ENCODE measurements at regions not wholly inside any gene's neighbourhood (a gene's known extent, or its start where the extent isn't known, plus 50 kb on each side); places are given as distances from the start of the nearest gene placed in this dataset.

- H3K27ac ChIP-seq (ENCODE audit: low read depth, low read length) = no peak overlapping the region
- no peaks in the 10 kb centered on the region for H3K36me3 ChIP-seq (ENCODE audit: control insufficient read depth in 2 of 3, insufficient read depth in 3 of 3, low read length in 3 of 3)
- H3K4me1 ChIP-seq (ENCODE audit: control insufficient read depth in 2 of 2, insufficient read depth in 2 of 2, low read length in 2 of 2) = no peaks in the 10 kb centered on the region
- POLR2A ChIA-PET = no interaction called here
- CTCF ChIA-PET = interaction anchor here (0.5 kb wide), 1 partner anchor 24 kb away, joined by 3 read pairs; no protein-coding TSS in a partner anchor
- no peaks in the 10 kb centered on the region for H3K9me3 ChIP-seq (ENCODE audit: control insufficient read depth in 2 of 3, low read length in 3 of 3)
- intact Hi-C loops (cut with micrococcal nuclease) = no loop called here
- H3K36me3 Mint-ChIP-seq = peaks cover 0 to 9% (median 3%) of the 10 kb centered on the region in 5 donors
- peaks cover 0 to 3% (median 0%) of the 10 kb centered on the region in 5 donors for H3K27me3 Mint-ChIP-seq
- DNase-seq (no peak), ATAC-seq (no peak)
- no peak overlapping the region for H3K4me3 Mint-ChIP-seq
- H3K4me1 Mint-ChIP-seq = peaks cover 5 to 10% (median 6%) of the 10 kb centered on the region in 7 donors
- peaks cover 0 to 3% (median 0%) of the 10 kb centered on the region in 11 donors for H3K9me3 Mint-ChIP-seq
- no peak overlapping the region for H3K4me3 ChIP-seq (ENCODE audit: low read length)
- H3K27ac Mint-ChIP-seq = no peak overlapping the region
- H3K27me3 ChIP-seq (ENCODE audit: control insufficient read depth in 2 of 2, insufficient read depth in 2 of 2, low read length in 2 of 2) = no peaks in the 10 kb centered on the region
Measured at GRCh38 chr6:147061252-147061651, 143.0 kb upstream of the STXBP5 start.

- Mint-ChIP-seq H3K4me3 (no peak overlapping the region), H3K4me1 (peaks cover 5 to 10% (median 6%) of the 10 kb centered on the region in 7 donors), H3K9me3 (peaks cover 0 to 5% (median 0%) of the 10 kb centered on the region in 11 donors), H3K36me3 (peaks cover 0 to 11% (median 3%) of the 10 kb centered on the region in 5 donors), H3K27me3 (peaks cover 0 to 3% (median 0%) of the 10 kb centered on the region in 5 donors), H3K27ac (no peak overlapping the region)
- CTCF ChIA-PET = no interaction called here
- Histone ChIP-seq H3K36me3 (ENCODE audit: control insufficient read depth in 2 of 3, insufficient read depth in 3 of 3, low read length in 3 of 3) (no peaks in the 10 kb centered on the region), H3K27me3 (ENCODE audit: control insufficient read depth in 2 of 2, insufficient read depth in 2 of 2, low read length in 2 of 2) (no peaks in the 10 kb centered on the region), H3K9me3 (ENCODE audit: control insufficient read depth in 2 of 3, low read length in 3 of 3) (no peaks in the 10 kb centered on the region), H3K27ac (ENCODE audit: low read depth, low read length) (no peak overlapping the region), H3K4me3 (ENCODE audit: low read length) (no peak overlapping the region), H3K4me1 (ENCODE audit: control insufficient read depth in 2 of 2, insufficient read depth in 2 of 2, low read length in 2 of 2) (no peaks in the 10 kb centered on the region)
- no peak for ATAC-seq
- intact Hi-C loops (cut with micrococcal nuclease) = no loop called here
- POLR2A ChIA-PET = no interaction called here
- no peak for DNase-seq
Measured at GRCh38 chr6:147063469-147064031, 140.7 kb upstream of the STXBP5 start.

- H3K27me3 ChIP-seq (ENCODE audit: control insufficient read depth in 2 of 2, insufficient read depth in 2 of 2, low read length in 2 of 2) = no peaks in the 10 kb centered on the region
- no peaks in the 10 kb centered on the region for H3K4me1 ChIP-seq (ENCODE audit: control insufficient read depth in 2 of 2, insufficient read depth in 2 of 2, low read length in 2 of 2)
- ChIA-PET POLR2A (no interaction called here), CTCF (no interaction called here)
- no peak for DNase-seq
- H3K9me3 ChIP-seq (ENCODE audit: control insufficient read depth in 2 of 3, low read length in 3 of 3) = no peaks in the 10 kb centered on the region
- intact Hi-C loops (cut with micrococcal nuclease) = no loop called here
- H3K4me3 Mint-ChIP-seq = no peak overlapping the region
- H3K4me1 Mint-ChIP-seq = peaks cover 5 to 10% (median 6%) of the 10 kb centered on the region in 7 donors
- H3K36me3 Mint-ChIP-seq = peaks cover 5 to 21% (median 9%) of the 10 kb centered on the region in 5 donors
- H3K9me3 Mint-ChIP-seq = peaks cover 0 to 14% (median 8%) of the 10 kb centered on the region in 11 donors
- no peaks in the 10 kb centered on the region for H3K36me3 ChIP-seq (ENCODE audit: control insufficient read depth in 2 of 3, insufficient read depth in 3 of 3, low read length in 3 of 3)
- peaks cover 0 to 3% (median 0%) of the 10 kb centered on the region in 5 donors for H3K27me3 Mint-ChIP-seq
- no peak overlapping the region for H3K27ac ChIP-seq (ENCODE audit: low read depth, low read length)
- H3K27ac Mint-ChIP-seq = no peak overlapping the region
- H3K4me3 ChIP-seq (ENCODE audit: low read length) = no peak overlapping the region
- no peak for ATAC-seq
Measured at GRCh38 chr6:147065786-147066185, 138.4 kb upstream of the STXBP5 start.

- Histone ChIP-seq H3K27me3 (ENCODE audit: control insufficient read depth in 2 of 2, insufficient read depth in 2 of 2, low read length in 2 of 2) (no peaks in the 10 kb centered on the region), H3K4me1 (ENCODE audit: control insufficient read depth in 2 of 2, insufficient read depth in 2 of 2, low read length in 2 of 2) (no peaks in the 10 kb centered on the region), H3K9me3 (ENCODE audit: control insufficient read depth in 2 of 3, low read length in 3 of 3) (no peaks in the 10 kb centered on the region), H3K36me3 (ENCODE audit: control insufficient read depth in 2 of 3, insufficient read depth in 3 of 3, low read length in 3 of 3) (no peaks in the 10 kb centered on the region), H3K4me3 (ENCODE audit: low read length) (no peak overlapping the region), H3K27ac (ENCODE audit: low read depth, low read length) (no peak overlapping the region)
- DNase-seq (no peak), ATAC-seq (no peak)
- Mint-ChIP-seq H3K4me1 (peaks cover 5 to 10% (median 6%) of the 10 kb centered on the region in 7 donors), H3K27ac (no peak overlapping the region), H3K36me3 (peaks cover 5 to 21% (median 9%) of the 10 kb centered on the region in 5 donors), H3K27me3 (peaks cover 0 to 3% (median 0%) of the 10 kb centered on the region in 5 donors), H3K9me3 (peaks cover 0 to 14% (median 9%) of the 10 kb centered on the region in 11 donors), H3K4me3 (no peak overlapping the region)
- intact Hi-C loops (cut with micrococcal nuclease) = no loop called here
- POLR2A ChIA-PET = no interaction called here
- CTCF ChIA-PET = no interaction called here
Measured at GRCh38 chr6:147067184-147067583, 137.0 kb upstream of the STXBP5 start.

GRCh38 chr6:147071776-147072175, 132.4 kb upstream of the STXBP5 start:
- Histone ChIP-seq H3K36me3 (ENCODE audit: control insufficient read depth in 2 of 3, insufficient read depth in 3 of 3, low read length in 3 of 3) (no peaks in the 10 kb centered on the region), H3K9me3 (ENCODE audit: control insufficient read depth in 2 of 3, low read length in 3 of 3) (no peaks in the 10 kb centered on the region), H3K4me3 (ENCODE audit: low read length) (no peak overlapping the region), H3K27me3 (ENCODE audit: control insufficient read depth in 2 of 2, insufficient read depth in 2 of 2, low read length in 2 of 2) (no peaks in the 10 kb centered on the region), H3K4me1 (ENCODE audit: control insufficient read depth in 2 of 2, insufficient read depth in 2 of 2, low read length in 2 of 2) (no peaks in the 10 kb centered on the region), H3K27ac (ENCODE audit: low read depth, low read length) (no peak overlapping the region)
- no peaks in the 10 kb centered on the region for H3K27me3 Mint-ChIP-seq
- DNase-seq (no peak), ATAC-seq (no peak)
- intact Hi-C loops (cut with micrococcal nuclease) = no loop called here
- no peak overlapping the region for H3K4me3 Mint-ChIP-seq
- ChIA-PET CTCF (no interaction called here), POLR2A (no interaction called here)
- peaks cover 0 to 14% (median 8%) of the 10 kb centered on the region in 11 donors for H3K9me3 Mint-ChIP-seq
- peaks cover 0 to 11% (median 6%) of the 10 kb centered on the region in 5 donors for H3K36me3 Mint-ChIP-seq
- peaks cover 0 to 5% (median 0%) of the 10 kb centered on the region in 7 donors for H3K4me1 Mint-ChIP-seq
- no peak overlapping the region for H3K27ac Mint-ChIP-seq

- peaks cover 0 to 2% (median 0%) of the 10 kb centered on the region in 11 donors for H3K9me3 Mint-ChIP-seq
- no peak overlapping the region for H3K4me3 Mint-ChIP-seq
- no peaks in the 10 kb centered on the region for H3K36me3 Mint-ChIP-seq
- Histone ChIP-seq H3K4me3 (ENCODE audit: low read length) (no peak overlapping the region), H3K27ac (ENCODE audit: low read depth, low read length) (no peak overlapping the region), H3K4me1 (ENCODE audit: control insufficient read depth in 2 of 2, insufficient read depth in 2 of 2, low read length in 2 of 2) (no peaks in the 10 kb centered on the region), H3K36me3 (ENCODE audit: control insufficient read depth in 2 of 3, insufficient read depth in 3 of 3, low read length in 3 of 3) (no peaks in the 10 kb centered on the region), H3K9me3 (ENCODE audit: control insufficient read depth in 2 of 3, low read length in 3 of 3) (no peaks in the 10 kb centered on the region), H3K27me3 (ENCODE audit: control insufficient read depth in 2 of 2, insufficient read depth in 2 of 2, low read length in 2 of 2) (no peaks in the 10 kb centered on the region)
- no peak overlapping the region for H3K27ac Mint-ChIP-seq
- CTCF ChIA-PET = no interaction called here
- H3K4me1 Mint-ChIP-seq = peaks cover 0 to 6% (median 0%) of the 10 kb centered on the region in 7 donors
- intact Hi-C loops (cut with micrococcal nuclease) = no loop called here
- no peak for DNase-seq
- no peaks in the 10 kb centered on the region for H3K27me3 Mint-ChIP-seq
- POLR2A ChIA-PET = no interaction called here
- ATAC-seq = no peak
Measured at GRCh38 chr6:147075381-147075780, 128.8 kb upstream of the STXBP5 start.

- no peak overlapping the region for H3K27ac Mint-ChIP-seq
- Histone ChIP-seq H3K36me3 (ENCODE audit: control insufficient read depth in 2 of 3, insufficient read depth in 3 of 3, low read length in 3 of 3) (no peaks in the 10 kb centered on the region), H3K9me3 (ENCODE audit: control insufficient read depth in 2 of 3, low read length in 3 of 3) (no peaks in the 10 kb centered on the region), H3K27me3 (ENCODE audit: control insufficient read depth in 2 of 2, insufficient read depth in 2 of 2, low read length in 2 of 2) (no peaks in the 10 kb centered on the region), H3K4me3 (ENCODE audit: low read length) (no peak overlapping the region), H3K4me1 (ENCODE audit: control insufficient read depth in 2 of 2, insufficient read depth in 2 of 2, low read length in 2 of 2) (no peaks in the 10 kb centered on the region), H3K27ac (ENCODE audit: low read depth, low read length) (no peak overlapping the region)
- POLR2A ChIA-PET = interaction anchor here (0.6 kb wide), 1 partner anchor 9 kb away, joined by 3 read pairs; no protein-coding TSS in a partner anchor
- CTCF ChIA-PET = no interaction called here
- intact Hi-C loops (cut with micrococcal nuclease) = no loop called here
- no peaks in the 10 kb centered on the region for H3K36me3 Mint-ChIP-seq
- H3K4me3 Mint-ChIP-seq = no peak overlapping the region
- peaks cover 0 to 6% (median 0%) of the 10 kb centered on the region in 7 donors for H3K4me1 Mint-ChIP-seq
- no peak for DNase-seq
- no peak for ATAC-seq
- H3K27me3 Mint-ChIP-seq = no peaks in the 10 kb centered on the region
- peaks cover 0 to 2% (median 0%) of the 10 kb centered on the region in 11 donors for H3K9me3 Mint-ChIP-seq
Measured at GRCh38 chr6:147077251-147077650, 127.0 kb upstream of the STXBP5 start.
